Kidney (tissue), 13 donors: ENCODE measurements at regions not wholly inside any gene's neighbourhood (a gene's known extent, or its start where the extent isn't known, plus 50 kb on each side); places are given as distances from the start of the nearest gene placed in this dataset.

Experiments
- DNase-seq, 5 donors: peaks; one replicate each; pipeline ENCODE4 v3.0.0-alpha.2; 2013 to 2020
- FAIRE-seq: peaks from 2 replicates; lab custom pipeline; 2012; peaks lifted over from hg19 to GRCh38; lab: Jason Lieb, UNC
- H3K27ac ChIP-seq, 2 donors: one replicate each; pipeline ENCODE4 v1.7.0; 2013; ENCODE audit warnings: low read depth in 2 of 2, low read length in 2 of 2, inconsistent platforms in 1 of 2
- H3K27me3 ChIP-seq: one replicate; pipeline ENCODE4 v1.7.1; 2013; ENCODE audit warnings: low read length, inconsistent platforms; ENCODE audit not compliant: control insufficient read depth, insufficient read depth
- H3K36me3 ChIP-seq, 3 donors: one replicate each; pipeline versions ENCODE4 v1.7.0 to v1.7.1; 2013; ENCODE audit warnings: low read length in 3 of 3, control low read depth in 1 of 3, inconsistent platforms in 1 of 3; ENCODE audit not compliant: insufficient read depth in 3 of 3, control insufficient read depth in 2 of 3
- H3K4me1 ChIP-seq, 3 donors: one replicate each; pipeline versions ENCODE4 v1.7.0 to v1.7.1; 2013; ENCODE audit warnings: low read length in 3 of 3, inconsistent platforms in 1 of 3, low read depth in 1 of 3; ENCODE audit not compliant: control insufficient read depth in 2 of 3, insufficient read depth in 2 of 3
- H3K4me3 ChIP-seq, 3 donors: one replicate each; pipeline versions ENCODE4 v1.7.0 to v1.8.1; 2013; ENCODE audit warnings: low read length in 3 of 3, control low read depth in 1 of 3, inconsistent platforms in 1 of 3
- H3K9ac ChIP-seq, 3 donors: one replicate each; pipeline versions ENCODE4 v1.7.0 to v1.7.1; 2013; ENCODE audit warnings: low read length in 3 of 3, control low read depth in 1 of 3, inconsistent platforms in 1 of 3
- H3K9me3 ChIP-seq, 3 donors: one replicate each; pipeline versions ENCODE4 v1.7.0 to v1.7.1; 2013; ENCODE audit warnings: low read length in 3 of 3, control low read depth in 1 of 3, inconsistent platforms in 1 of 3; ENCODE audit not compliant: control insufficient read depth in 2 of 3, insufficient read depth in 1 of 3
- CTCF ChIP-seq: IDR thresholded peaks from 3 replicates; pipeline ENCODE4 v1.5.1; 2012; ENCODE audit warnings: mild to moderate bottlenecking, moderate library complexity, borderline replicate concordance; ENCODE audit not compliant: insufficient read depth; ENCODE audit errors: extremely low read depth
- intact Hi-C: fragments of 100-400 bp; cut with DNase I; formaldehyde crosslinking; loops from one replicate; pipeline ENCODE4 v1.11.1; 2022
- donor health status: control.
- donor health status: control.
- donor health status: control.
- donor health status: control.
- donor health status: control.
- donor health status: DM: yes; HTN: yes; CAD: no.
- donor health status: Normal renal cell carcinoma (clear cell type).

- H3K9ac ChIP-seq, result no peak overlapping the region
- no peaks in the 10 kb centered on the region for H3K27me3 ChIP-seq
- no peak overlapping the region for H3K4me3 ChIP-seq
- no peak for TF ChIP-seq CTCF
- H3K36me3 ChIP-seq, result no peaks in the 10 kb centered on the region
- DNase-seq, result no peak
- no peaks in the 10 kb centered on the region for H3K9me3 ChIP-seq
- H3K27ac ChIP-seq, result no peak overlapping the region
- peaks cover 0 to 4% (median 4%) of the 10 kb centered on the region in 3 donors for H3K4me1 ChIP-seq
- intact Hi-C loops, result no loop called here
- no peak for FAIRE-seq
These were observed 68.5 kb upstream of the SLC25A26 start for GRCh38 chr3:66152336-66152735.

GRCh38 chr3:66150977-66151376, 69.8 kb upstream of the SLC25A26 start:
- DNase-seq (no peak), FAIRE-seq (no peak)
- H3K27ac ChIP-seq, result no peak overlapping the region
- no peak overlapping the region for H3K4me3 ChIP-seq
- H3K27me3 ChIP-seq, result no peaks in the 10 kb centered on the region
- H3K36me3 ChIP-seq, result no peaks in the 10 kb centered on the region
- no peaks in the 10 kb centered on the region for H3K9me3 ChIP-seq
- TF ChIP-seq CTCF, result no peak
- H3K9ac ChIP-seq, result no peak overlapping the region
- intact Hi-C loops, result no loop called here
- H3K4me1 ChIP-seq, result peaks cover 0 to 4% (median 4%) of the 10 kb centered on the region in 3 donors

GRCh38 chr3:66149269-66149668, 71.5 kb upstream of the SLC25A26 start:
- no peaks in the 10 kb centered on the region for H3K9me3 ChIP-seq
- peaks cover 0 to 4% (median 4%) of the 10 kb centered on the region in 3 donors for H3K4me1 ChIP-seq
- H3K4me3 ChIP-seq, result no peak overlapping the region
- no peak for TF ChIP-seq CTCF
- FAIRE-seq (no peak), DNase-seq (no peak)
- no peaks in the 10 kb centered on the region for H3K27me3 ChIP-seq
- intact Hi-C loops, result no loop called here
- no peaks in the 10 kb centered on the region for H3K36me3 ChIP-seq
- H3K27ac ChIP-seq, result no peak overlapping the region
- no peak overlapping the region for H3K9ac ChIP-seq

- no peaks in the 10 kb centered on the region for H3K27me3 ChIP-seq
- intact Hi-C loops, result no loop called here
- H3K36me3 ChIP-seq, result no peaks in the 10 kb centered on the region
- no peak overlapping the region for H3K9ac ChIP-seq
- H3K9me3 ChIP-seq, result no peaks in the 10 kb centered on the region
- no peak overlapping the region for H3K4me3 ChIP-seq
- no peaks in the 10 kb centered on the region for H3K4me1 ChIP-seq
- FAIRE-seq (no peak), DNase-seq (no peak)
- no peak for TF ChIP-seq CTCF
- no peak overlapping the region for H3K27ac ChIP-seq
These were observed 75.4 kb upstream of the SLC25A26 start for GRCh38 chr3:66145408-66145733.
